Vagina (tissue), 2 donors: ENCODE measurements at regions not wholly inside any gene's neighbourhood (a gene's known extent, or its start where the extent isn't known, plus 50 kb on each side); places are given as distances from the start of the nearest gene placed in this dataset.

ENCODE experiments used
- POLR2A ChIP-seq, 2 donors: fragments of 450-650 bp; IDR thresholded peaks; one replicate each; pipeline ENCODE4 v1.6.1; 2017; ENCODE audit warnings: antibody characterized with exemption in 2 of 2, mild to moderate bottlenecking in 2 of 2, moderate library complexity in 2 of 2
- POLR2AphosphoS5 ChIP-seq, 2 donors: sonication (generic); formaldehyde crosslinking; IDR thresholded peaks; one replicate each; pipeline ENCODE4 v1.9.0; 2017; ENCODE audit warnings: antibody characterized with exemption in 2 of 2, mild to moderate bottlenecking in 2 of 2, low read depth in 1 of 2; ENCODE audit not compliant: insufficient read depth in 1 of 2
- TF ChIP-seq, protein P1 (sequence below), 3 experiments: fragments of 450-650 bp in 2 of 3; fragments of 200-600 bp in 1 of 3; sonication (generic) in 1 of 3; IDR thresholded peaks; one replicate each; pipeline ENCODE4 v1.5.1; 2017 to 2019; ENCODE audit warnings: antibody characterized with exemption in 3 of 3, mild to moderate bottlenecking in 2 of 3, moderate library complexity in 2 of 3

DNA sequence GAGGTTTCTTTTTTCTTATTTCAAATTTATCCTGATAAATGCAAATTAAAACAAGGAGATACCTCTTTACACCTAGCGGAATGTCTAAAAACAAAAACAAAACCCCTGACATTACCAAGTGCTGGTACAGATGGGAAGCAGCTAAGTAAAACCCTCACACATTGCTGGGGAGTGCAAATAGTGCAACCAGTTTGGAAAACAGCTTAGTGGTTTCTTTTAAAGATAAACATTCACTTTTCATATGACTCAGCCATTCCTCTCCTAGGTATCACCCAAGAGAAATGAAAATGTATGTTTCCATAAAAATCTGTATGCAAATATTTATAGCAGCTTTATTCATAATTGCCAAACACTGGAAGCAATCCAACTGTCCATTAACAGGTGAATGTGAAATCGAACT lies 84.1 kb upstream of the HELT start:
- TF ChIP-seq, protein P1, sequence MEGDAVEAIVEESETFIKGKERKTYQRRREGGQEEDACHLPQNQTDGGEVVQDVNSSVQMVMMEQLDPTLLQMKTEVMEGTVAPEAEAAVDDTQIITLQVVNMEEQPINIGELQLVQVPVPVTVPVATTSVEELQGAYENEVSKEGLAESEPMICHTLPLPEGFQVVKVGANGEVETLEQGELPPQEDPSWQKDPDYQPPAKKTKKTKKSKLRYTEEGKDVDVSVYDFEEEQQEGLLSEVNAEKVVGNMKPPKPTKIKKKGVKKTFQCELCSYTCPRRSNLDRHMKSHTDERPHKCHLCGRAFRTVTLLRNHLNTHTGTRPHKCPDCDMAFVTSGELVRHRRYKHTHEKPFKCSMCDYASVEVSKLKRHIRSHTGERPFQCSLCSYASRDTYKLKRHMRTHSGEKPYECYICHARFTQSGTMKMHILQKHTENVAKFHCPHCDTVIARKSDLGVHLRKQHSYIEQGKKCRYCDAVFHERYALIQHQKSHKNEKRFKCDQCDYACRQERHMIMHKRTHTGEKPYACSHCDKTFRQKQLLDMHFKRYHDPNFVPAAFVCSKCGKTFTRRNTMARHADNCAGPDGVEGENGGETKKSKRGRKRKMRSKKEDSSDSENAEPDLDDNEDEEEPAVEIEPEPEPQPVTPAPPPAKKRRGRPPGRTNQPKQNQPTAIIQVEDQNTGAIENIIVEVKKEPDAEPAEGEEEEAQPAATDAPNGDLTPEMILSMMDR (IDR thresholded peaks at IDR 0.05): no peak
- TF ChIP-seq POLR2AphosphoS5 (IDR thresholded peaks at IDR 0.05; ENCODE audit: insufficient read depth in 1 of 2, low read depth in 1 of 2) (no peak), POLR2A (IDR thresholded peaks at IDR 0.05) (no peak)
